ENCODE measurements at regions not wholly inside any gene's neighbourhood (a gene's known extent, or its start where the extent isn't known, plus 50 kb on each side); places are given as distances from the start of the nearest gene placed in this dataset.
"Not testable (repeated sequence)": the region's sequence is repeated elsewhere in the genome, so short reads cannot be mapped to it uniquely, and the experiment has no call there.

- H3K4me3 ChIP-seq (ENCODE audit: low read length), result no peak overlapping the region
- H3K9me3 ChIP-seq (replicated peaks; ENCODE audit: low read length), result no peaks in the 10 kb centered on the region
- peaks cover 36% of the 10 kb centered on the region for H3K27me3 ChIP-seq (ENCODE audit: control insufficient read depth, insufficient read depth, low read length)
- H3K36me3 ChIP-seq (ENCODE audit: insufficient read depth, low read length), result no peaks in the 10 kb centered on the region
- H3K9ac ChIP-seq (ENCODE audit: low read depth, low read length), result no peak overlapping the region
- H3K4me2 ChIP-seq (ENCODE audit: low read length), result no peak overlapping the region
- no peaks in the 10 kb centered on the region for H3K4me1 ChIP-seq (ENCODE audit: control insufficient read depth, insufficient read depth, low read length)
Measured at GRCh38 chr18:26640541-26640940, 92.2 kb upstream of the KCTD1 start.

- Histone ChIP-seq H3K36me3 (ENCODE audit: insufficient read depth, low read length) (no peaks in the 10 kb centered on the region), H3K27me3 (ENCODE audit: control insufficient read depth, insufficient read depth, low read length) (peaks cover 42% of the 10 kb centered on the region), H3K9ac (ENCODE audit: low read depth, low read length) (no peak overlapping the region), H3K4me1 (ENCODE audit: control insufficient read depth, insufficient read depth, low read length) (no peaks in the 10 kb centered on the region), H3K4me2 (ENCODE audit: low read length) (no peak overlapping the region), H3K4me3 (ENCODE audit: low read length) (no peak overlapping the region), H3K9me3 (replicated peaks; ENCODE audit: low read length) (no peaks in the 10 kb centered on the region)
Measured at GRCh38 chr18:26639149-26639548, 90.8 kb upstream of the KCTD1 start.

GRCh38 chr18:26637983-26638382, 89.6 kb upstream of the KCTD1 start:
- Histone ChIP-seq H3K4me1 (ENCODE audit: control insufficient read depth, insufficient read depth, low read length) (no peaks in the 10 kb centered on the region), H3K36me3 (ENCODE audit: insufficient read depth, low read length) (no peaks in the 10 kb centered on the region), H3K9ac (ENCODE audit: low read depth, low read length) (no peak overlapping the region), H3K9me3 (replicated peaks; ENCODE audit: low read length) (no peaks in the 10 kb centered on the region), H3K27me3 (ENCODE audit: control insufficient read depth, insufficient read depth, low read length) (peaks cover 44% of the 10 kb centered on the region), H3K4me2 (ENCODE audit: low read length) (no peak overlapping the region), H3K4me3 (ENCODE audit: low read length) (no peak overlapping the region)

GRCh38 chr18:26637324-26637723, 89.0 kb upstream of the KCTD1 start:
- Histone ChIP-seq H3K4me1 (ENCODE audit: control insufficient read depth, insufficient read depth, low read length) (no peaks in the 10 kb centered on the region), H3K9ac (ENCODE audit: low read depth, low read length) (no peak overlapping the region), H3K27me3 (ENCODE audit: control insufficient read depth, insufficient read depth, low read length) (peaks cover 44% of the 10 kb centered on the region)

GRCh38 chr18:26635466-26635865, 87.1 kb upstream of the KCTD1 start:
- Histone ChIP-seq H3K27me3 (ENCODE audit: control insufficient read depth, insufficient read depth, low read length) (peaks cover 30% of the 10 kb centered on the region), H3K9ac (ENCODE audit: low read depth, low read length) (no peak overlapping the region), H3K36me3 (ENCODE audit: insufficient read depth, low read length) (no peaks in the 10 kb centered on the region), H3K4me1 (ENCODE audit: control insufficient read depth, insufficient read depth, low read length) (no peaks in the 10 kb centered on the region), H3K9me3 (replicated peaks; ENCODE audit: low read length) (no peaks in the 10 kb centered on the region), H3K4me3 (ENCODE audit: low read length) (no peak overlapping the region), H3K4me2 (ENCODE audit: low read length) (no peak overlapping the region)

More at GRCh38 chr18:26637324-26637723, 89.0 kb upstream of the KCTD1 start:
- no peaks in the 10 kb centered on the region for H3K36me3 ChIP-seq (ENCODE audit: insufficient read depth, low read length)
- H3K9me3 ChIP-seq (replicated peaks; ENCODE audit: low read length), result no peaks in the 10 kb centered on the region
- H3K4me3 ChIP-seq (ENCODE audit: low read length), result no peak overlapping the region
- H3K4me2 ChIP-seq (ENCODE audit: low read length), result no peak overlapping the region

- Histone ChIP-seq H3K9me3 (replicated peaks; ENCODE audit: low read length) (no peaks in the 10 kb centered on the region), H3K36me3 (ENCODE audit: insufficient read depth, low read length) (no peaks in the 10 kb centered on the region), H3K4me2 (ENCODE audit: low read length) (no peak overlapping the region), H3K4me1 (ENCODE audit: control insufficient read depth, insufficient read depth, low read length) (no peaks in the 10 kb centered on the region), H3K27me3 (ENCODE audit: control insufficient read depth, insufficient read depth, low read length) (peaks cover 25% of the 10 kb centered on the region), H3K4me3 (ENCODE audit: low read length) (no peak overlapping the region), H3K9ac (ENCODE audit: low read depth, low read length) (no peak overlapping the region)
Measured at GRCh38 chr18:26634631-26635030, 86.3 kb upstream of the KCTD1 start.

- no peak overlapping the region for H3K4me2 ChIP-seq (ENCODE audit: low read length)
- H3K9ac ChIP-seq (ENCODE audit: low read depth, low read length), result no peak overlapping the region
- H3K4me1 ChIP-seq (ENCODE audit: control insufficient read depth, insufficient read depth, low read length), result no peaks in the 10 kb centered on the region
- peaks cover 30% of the 10 kb centered on the region for H3K27me3 ChIP-seq (ENCODE audit: control insufficient read depth, insufficient read depth, low read length)
- no peak overlapping the region for H3K4me3 ChIP-seq (ENCODE audit: low read length)
- H3K36me3 ChIP-seq (ENCODE audit: insufficient read depth, low read length), result no peaks in the 10 kb centered on the region
- H3K9me3 ChIP-seq (replicated peaks; ENCODE audit: low read length), result no peaks in the 10 kb centered on the region
Measured at GRCh38 chr18:26631135-26631534, 82.8 kb upstream of the KCTD1 start.

- no peaks in the 10 kb centered on the region for H3K4me1 ChIP-seq (ENCODE audit: control insufficient read depth, insufficient read depth, low read length)
- H3K4me2 ChIP-seq (ENCODE audit: low read length), result no peak overlapping the region
- H3K27me3 ChIP-seq (ENCODE audit: control insufficient read depth, insufficient read depth, low read length), result peaks cover 24% of the 10 kb centered on the region
- no peak overlapping the region for H3K9ac ChIP-seq (ENCODE audit: low read depth, low read length)
- H3K9me3 ChIP-seq (replicated peaks; ENCODE audit: low read length), result no peaks in the 10 kb centered on the region
- H3K36me3 ChIP-seq (ENCODE audit: insufficient read depth, low read length), result no peaks in the 10 kb centered on the region
- H3K4me3 ChIP-seq (ENCODE audit: low read length), result no peak overlapping the region
Measured at GRCh38 chr18:26630596-26630995, 82.2 kb upstream of the KCTD1 start.

- Histone ChIP-seq H3K36me3 (ENCODE audit: insufficient read depth, low read length) (no peaks in the 10 kb centered on the region), H3K9ac (ENCODE audit: low read depth, low read length) (no peak overlapping the region), H3K27me3 (ENCODE audit: control insufficient read depth, insufficient read depth, low read length) (peaks cover 16% of the 10 kb centered on the region), H3K4me1 (ENCODE audit: control insufficient read depth, insufficient read depth, low read length) (no peaks in the 10 kb centered on the region), H3K9me3 (replicated peaks; ENCODE audit: low read length) (no peaks in the 10 kb centered on the region), H3K4me2 (ENCODE audit: low read length) (no peak overlapping the region), H3K4me3 (ENCODE audit: low read length) (no peak overlapping the region)
Measured at GRCh38 chr18:26628017-26628416, 79.7 kb upstream of the KCTD1 start.

GRCh38 chr18:26624443-26624842, 76.1 kb upstream of the KCTD1 start:
- Histone ChIP-seq H3K9ac (ENCODE audit: low read depth, low read length) (no peak overlapping the region), H3K36me3 (ENCODE audit: insufficient read depth, low read length) (no peaks in the 10 kb centered on the region), H3K4me3 (ENCODE audit: low read length) (no peak overlapping the region), H3K4me1 (ENCODE audit: control insufficient read depth, insufficient read depth, low read length) (no peaks in the 10 kb centered on the region), H3K9me3 (replicated peaks; ENCODE audit: low read length) (no peaks in the 10 kb centered on the region), H3K27me3 (ENCODE audit: control insufficient read depth, insufficient read depth, low read length) (peaks cover 12% of the 10 kb centered on the region), H3K4me2 (ENCODE audit: low read length) (no peak overlapping the region)

GRCh38 chr18:26623314-26623713, 75.0 kb upstream of the KCTD1 start:
- H3K36me3 ChIP-seq (ENCODE audit: insufficient read depth, low read length); H3K9me3 ChIP-seq (replicated peaks; ENCODE audit: low read length); H3K4me3 ChIP-seq (ENCODE audit: low read length); H3K9ac ChIP-seq (ENCODE audit: low read depth, low read length); H3K27me3 ChIP-seq (ENCODE audit: control insufficient read depth, insufficient read depth, low read length); H3K4me1 ChIP-seq (ENCODE audit: control insufficient read depth, insufficient read depth, low read length); H3K4me2 ChIP-seq (ENCODE audit: low read length): not testable (repeated sequence)

GRCh38 chr18:26621161-26622026, 73.0 kb upstream of the KCTD1 start:
- H3K4me3 ChIP-seq (ENCODE audit: low read length), result no peak overlapping the region

More at GRCh38 chr18:26621161-26622026, 73.0 kb upstream of the KCTD1 start:
- H3K4me1 ChIP-seq (ENCODE audit: control insufficient read depth, insufficient read depth, low read length), result peaks cover 7% of the 10 kb centered on the region
- no peaks in the 10 kb centered on the region for H3K27me3 ChIP-seq (ENCODE audit: control insufficient read depth, insufficient read depth, low read length)
- H3K9me3 ChIP-seq (replicated peaks; ENCODE audit: low read length), result no peaks in the 10 kb centered on the region
- H3K36me3 ChIP-seq (ENCODE audit: insufficient read depth, low read length), result no peaks in the 10 kb centered on the region
- no peak overlapping the region for H3K9ac ChIP-seq (ENCODE audit: low read depth, low read length)
- no peak overlapping the region for H3K4me2 ChIP-seq (ENCODE audit: low read length)

Data from skeletal muscle satellite cell (primary cell).